ENCODE measurements at regions not wholly inside any gene's neighbourhood (a gene's known extent, or its start where the extent isn't known, plus 50 kb on each side); places are given as distances from the start of the nearest gene placed in this dataset.

DNA sequence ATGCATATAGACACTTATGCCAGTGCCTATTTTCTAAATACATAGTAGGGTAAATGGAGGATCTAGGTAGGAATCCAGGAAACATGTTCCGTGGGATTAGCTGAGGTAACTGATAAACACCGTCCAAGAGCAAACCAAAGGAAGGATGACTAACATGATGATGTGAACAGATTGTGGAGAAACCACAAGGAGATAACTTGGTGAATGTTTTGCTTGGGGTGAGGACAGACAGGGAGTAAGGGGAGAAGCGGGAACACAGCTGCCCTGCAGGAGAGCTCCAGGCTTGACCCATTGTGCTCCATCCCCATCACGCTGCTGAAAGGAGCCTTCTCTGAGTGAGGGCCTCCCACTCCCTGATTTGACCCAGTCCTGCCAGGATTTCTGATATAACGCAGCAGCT lies 87.0 kb upstream of the ZC3H11B start:
- TF ChIP-seq, protein P1, sequence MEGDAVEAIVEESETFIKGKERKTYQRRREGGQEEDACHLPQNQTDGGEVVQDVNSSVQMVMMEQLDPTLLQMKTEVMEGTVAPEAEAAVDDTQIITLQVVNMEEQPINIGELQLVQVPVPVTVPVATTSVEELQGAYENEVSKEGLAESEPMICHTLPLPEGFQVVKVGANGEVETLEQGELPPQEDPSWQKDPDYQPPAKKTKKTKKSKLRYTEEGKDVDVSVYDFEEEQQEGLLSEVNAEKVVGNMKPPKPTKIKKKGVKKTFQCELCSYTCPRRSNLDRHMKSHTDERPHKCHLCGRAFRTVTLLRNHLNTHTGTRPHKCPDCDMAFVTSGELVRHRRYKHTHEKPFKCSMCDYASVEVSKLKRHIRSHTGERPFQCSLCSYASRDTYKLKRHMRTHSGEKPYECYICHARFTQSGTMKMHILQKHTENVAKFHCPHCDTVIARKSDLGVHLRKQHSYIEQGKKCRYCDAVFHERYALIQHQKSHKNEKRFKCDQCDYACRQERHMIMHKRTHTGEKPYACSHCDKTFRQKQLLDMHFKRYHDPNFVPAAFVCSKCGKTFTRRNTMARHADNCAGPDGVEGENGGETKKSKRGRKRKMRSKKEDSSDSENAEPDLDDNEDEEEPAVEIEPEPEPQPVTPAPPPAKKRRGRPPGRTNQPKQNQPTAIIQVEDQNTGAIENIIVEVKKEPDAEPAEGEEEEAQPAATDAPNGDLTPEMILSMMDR (IDR thresholded peaks at IDR 0.05; ENCODE audit: insufficient read depth, low read length, poor library complexity, severe bottlenecking): no peak
- TF ChIP-seq EZH2phosphoT487 (conservative IDR thresholded peaks at IDR 0.05; ENCODE audit: low read length): no peak
